AG04449 (cell line): ENCODE measurements at regions not wholly inside any gene's neighbourhood (a gene's known extent, or its start where the extent isn't known, plus 50 kb on each side); places are given as distances from the start of the nearest gene placed in this dataset.

Experiments
- CTCF ChIA-PET: fragments of 350-600 bp; formaldehyde crosslinking; extraction: SDS; loops from one replicate; lab custom pipeline; 2021; ENCODE audit warnings: antibody characterized with exemption; lab: Yijun Ruan, JAX
- POLR2A ChIA-PET: fragments of 400-600, 350-600 bp; formaldehyde crosslinking; extraction: SDS; loops from one replicate; lab custom pipeline; 2020; ENCODE audit warnings: antibody characterized with exemption, inconsistent platforms; lab: Yijun Ruan, JAX
- DNase-seq: peaks from one replicate; pipeline ENCODE4 v3.0.0-alpha.2; 2010; ENCODE audit warnings: low read depth, low spot score
- H3K4me3 ChIP-seq: 2 replicates; pipeline ENCODE4 v1.5.1; 2011; ENCODE audit warnings: low read depth, mild to moderate bottlenecking, control low read depth, low read length
- CTCF ChIP-seq: IDR thresholded peaks from one replicate; pipeline ENCODE4 v1.5.1; 2011; ENCODE audit warnings: mild to moderate bottlenecking, moderate library complexity, low read length, control low read depth, inconsistent platforms; ENCODE audit not compliant: insufficient read depth; ENCODE audit errors: missing control alignments

DNA sequence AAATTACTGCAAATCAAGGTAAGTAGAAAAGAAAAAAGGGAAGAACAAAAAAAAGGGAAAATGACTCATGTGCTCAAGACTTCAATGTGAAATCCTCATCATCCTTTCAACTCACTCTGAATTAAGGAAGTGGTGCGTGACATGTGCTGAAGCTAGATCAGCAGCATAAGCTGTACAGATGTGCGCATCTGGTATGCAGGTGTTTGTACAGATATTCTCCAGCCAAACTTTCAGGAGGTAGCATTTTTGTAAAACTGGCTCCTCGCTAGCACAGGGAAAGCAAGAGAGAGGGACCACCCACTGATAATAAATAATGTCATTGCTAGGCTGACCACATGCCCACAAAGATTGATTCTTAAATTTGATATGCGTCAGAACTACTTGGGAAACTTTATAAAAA is 253.9 kb upstream of the RGMB start:
- CTCF ChIA-PET: no interaction called here
- DNase-seq: no peak
- no peak overlapping the region for H3K4me3 ChIP-seq
- POLR2A ChIA-PET: no interaction called here
- no peak for TF ChIP-seq CTCF

DNA sequence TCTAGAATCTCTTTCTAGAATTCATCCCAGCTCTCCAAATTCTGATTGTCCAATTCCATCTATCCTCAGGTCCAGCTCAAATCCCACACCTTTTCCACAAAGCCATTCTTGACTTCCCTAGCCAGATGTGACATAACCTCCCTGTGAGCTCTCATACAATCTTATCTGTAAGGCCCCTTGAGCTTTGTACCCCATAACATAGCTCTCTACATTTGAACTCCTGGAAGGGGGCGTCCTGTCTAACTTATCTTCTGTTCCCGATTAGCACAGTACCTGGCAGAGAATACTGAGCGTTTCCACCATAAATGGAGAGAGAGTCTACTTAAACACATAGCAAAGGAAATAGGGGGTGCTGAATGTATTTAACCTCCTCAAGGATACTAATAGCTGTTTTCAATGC is 251.6 kb upstream of the RGMB start:
- TF ChIP-seq CTCF: no peak
- POLR2A ChIA-PET: no interaction called here
- H3K4me3 ChIP-seq: no peak overlapping the region
- DNase-seq: no peak
- CTCF ChIA-PET: interaction anchor here (0.7 to 1.4 kb wide), 4 partner anchors 10 to 249 kb away, joined by 3 to 4 read pairs (median 3); no protein-coding TSS in a partner anchor

- no peak for TF ChIP-seq CTCF
- no peak for DNase-seq
- CTCF ChIA-PET: interaction anchor here (1.3 kb wide), 1 partner anchor 11 kb away, joined by 5 read pairs; no protein-coding TSS in a partner anchor
- POLR2A ChIA-PET: no interaction called here
- H3K4me3 ChIP-seq: no peak overlapping the region
Measured at GRCh38 chr5:98524773-98525172, 248.7 kb upstream of the RGMB start.

- POLR2A ChIA-PET: no interaction called here
- CTCF ChIA-PET: no interaction called here
- no peak overlapping the region for H3K4me3 ChIP-seq
- TF ChIP-seq CTCF: no peak
- DNase-seq: no peak
Measured at GRCh38 chr5:98527846-98528245, 245.6 kb upstream of the RGMB start.

DNA sequence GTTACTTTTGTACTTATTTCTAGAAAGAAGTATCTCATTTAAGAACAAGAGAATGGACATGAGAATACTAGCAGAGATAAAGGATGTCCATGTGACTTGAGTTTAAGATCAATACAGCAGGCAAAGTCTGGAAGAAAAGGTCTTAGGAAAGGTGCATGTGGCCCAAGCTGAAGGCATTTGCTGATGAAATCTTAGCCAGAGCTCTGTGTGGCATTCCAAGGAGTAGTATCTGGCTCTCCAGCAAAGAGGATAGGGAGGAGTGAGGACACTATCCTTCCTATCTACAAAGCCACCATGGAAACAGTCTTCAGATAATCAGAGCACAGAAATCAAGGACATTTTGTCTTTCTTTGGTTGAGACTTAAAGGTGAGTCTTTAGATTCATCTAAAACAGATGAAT is 244.1 kb upstream of the RGMB start:
- no peak for DNase-seq
- no peak overlapping the region for H3K4me3 ChIP-seq
- no peak for TF ChIP-seq CTCF
- ChIA-PET CTCF (interaction anchor here (0.9 kb wide), 1 partner anchor 11 kb away, joined by 4 read pairs; no protein-coding TSS in a partner anchor), POLR2A (no interaction called here)

- ChIA-PET POLR2A (no interaction called here), CTCF (interaction anchor here (0.9 to 1.3 kb wide), 2 partner anchors 10 to 238 kb away, joined by 3 to 4 read pairs; no protein-coding TSS in a partner anchor)
- DNase-seq: no peak
- no peak for TF ChIP-seq CTCF
- no peak overlapping the region for H3K4me3 ChIP-seq
Measured at GRCh38 chr5:98530224-98530623, 243.2 kb upstream of the RGMB start.
